HG03432 (cell line): ENCODE measurements at regions not wholly inside any gene's neighbourhood (a gene's known extent, or its start where the extent isn't known, plus 50 kb on each side); places are given as distances from the start of the nearest gene placed in this dataset.

Experiments
- ATAC-seq: cut with Tn5 transposase; IDR thresholded peaks from one replicate; pipeline ENCODE4 v1.9.1; 2021; ENCODE audit warnings: mild to moderate bottlenecking, moderate library complexity; ENCODE audit not compliant: unreplicated experiment

DNA sequence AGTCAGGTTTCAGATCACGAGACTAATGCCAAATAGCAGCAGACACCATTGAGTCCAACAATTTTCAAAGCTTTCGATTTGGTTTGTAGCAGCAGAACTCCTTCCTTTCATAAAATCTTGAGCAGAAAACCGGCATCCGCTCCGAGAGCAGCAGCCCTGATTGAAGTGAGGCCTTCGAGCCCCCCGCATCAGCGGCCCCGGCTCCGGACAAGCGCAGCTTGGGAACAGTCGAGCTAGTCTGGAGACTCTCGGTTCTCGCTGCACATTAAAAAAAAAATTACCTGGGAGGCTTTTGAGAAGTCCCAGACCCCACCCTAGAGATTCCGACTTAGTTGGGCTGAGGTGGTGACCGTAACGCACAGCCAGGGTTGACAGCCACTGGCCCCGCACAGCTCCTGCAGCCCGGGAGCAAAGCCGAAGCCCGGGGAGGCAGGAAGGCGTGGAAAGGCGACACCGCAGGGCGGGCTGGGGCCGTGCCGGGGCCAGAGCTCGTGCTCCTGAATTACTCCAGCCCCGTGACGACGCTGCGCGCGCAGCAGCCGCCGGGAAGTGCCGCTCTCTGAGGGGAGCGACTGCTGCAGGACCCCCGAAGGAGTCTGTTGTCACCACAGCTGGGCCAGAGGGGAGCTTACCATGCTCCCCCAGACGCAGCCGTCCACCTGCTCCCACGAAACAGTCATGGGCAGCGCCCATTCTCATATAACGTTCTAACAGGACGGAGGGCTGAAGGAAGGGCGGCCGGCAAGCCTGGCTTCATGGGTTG is 57.8 kb downstream of the SPATA19 start:
- no peak for ATAC-seq

- no peak for ATAC-seq
These were observed 59.4 kb downstream of the SPATA19 start for GRCh38 chr11:133785795-133786340.

DNA sequence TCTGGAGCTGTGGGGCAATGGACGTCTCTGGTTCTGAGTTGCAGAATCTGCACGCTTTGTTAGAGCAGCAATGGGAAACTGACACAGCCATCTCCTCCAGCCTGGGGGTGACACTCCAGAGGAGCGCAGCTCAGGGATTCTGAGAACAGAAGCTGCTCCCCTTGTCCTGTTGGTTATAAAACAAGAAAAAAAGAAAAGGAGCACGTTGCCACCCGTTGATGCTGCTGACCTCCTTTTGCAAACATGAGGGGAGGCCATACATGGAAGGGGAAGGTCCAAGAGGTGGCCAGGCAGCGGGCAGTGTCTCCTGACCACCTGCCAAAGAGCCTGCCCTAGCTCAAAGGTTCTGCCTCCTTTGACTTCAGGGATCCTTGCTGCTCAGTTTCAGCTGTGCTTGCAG is 61.0 kb downstream of the SPATA19 start:
- no peak for ATAC-seq

GRCh38 chr11:133782116-133782725 is 63.1 kb downstream of the SPATA19 start:
- ATAC-seq, result no peak

DNA sequence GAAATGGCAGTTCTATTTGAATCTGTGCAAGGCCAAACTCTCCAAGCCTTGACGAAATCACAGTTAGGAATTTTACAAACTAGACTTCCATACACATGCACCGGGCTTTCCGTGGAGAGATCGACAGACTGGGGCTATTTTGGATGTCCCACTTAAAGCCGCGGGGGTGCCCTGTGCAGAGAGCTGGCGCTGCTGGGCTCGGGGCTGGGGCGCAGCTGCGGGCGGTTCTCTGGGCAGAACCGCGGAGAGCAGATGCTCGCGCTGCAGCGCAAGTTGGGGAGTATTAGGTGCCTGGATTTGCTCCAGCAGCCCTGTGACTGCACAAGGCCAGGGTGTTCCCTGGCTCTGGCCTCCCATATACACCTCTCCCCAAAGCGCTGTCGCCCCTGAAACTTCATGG is 67.2 kb downstream of the SPATA19 start:
- no peak for ATAC-seq

- no peak for ATAC-seq
These were observed 68.5 kb downstream of the SPATA19 start for GRCh38 chr11:133776671-133777367.

DNA sequence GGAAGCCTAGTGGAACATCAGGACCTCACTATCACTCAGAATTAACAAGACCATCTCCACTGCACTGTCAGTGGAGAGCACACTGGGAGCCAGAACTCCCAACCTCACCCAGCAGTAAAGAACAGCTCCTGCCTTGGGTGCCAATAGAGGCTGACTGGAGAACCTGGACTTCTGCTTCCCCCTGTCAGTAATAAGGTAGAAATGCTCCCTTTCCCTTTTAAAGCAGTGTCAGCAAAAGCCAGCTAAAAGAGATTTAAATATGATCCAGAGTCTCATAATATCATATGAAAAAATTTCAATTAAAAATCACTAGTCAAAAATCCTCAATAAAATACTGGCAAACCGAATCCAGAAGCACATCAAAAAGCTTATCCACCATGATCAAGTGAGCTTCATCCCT is 82.8 kb downstream of the SPATA19 start:
- ATAC-seq, result no peak

DNA sequence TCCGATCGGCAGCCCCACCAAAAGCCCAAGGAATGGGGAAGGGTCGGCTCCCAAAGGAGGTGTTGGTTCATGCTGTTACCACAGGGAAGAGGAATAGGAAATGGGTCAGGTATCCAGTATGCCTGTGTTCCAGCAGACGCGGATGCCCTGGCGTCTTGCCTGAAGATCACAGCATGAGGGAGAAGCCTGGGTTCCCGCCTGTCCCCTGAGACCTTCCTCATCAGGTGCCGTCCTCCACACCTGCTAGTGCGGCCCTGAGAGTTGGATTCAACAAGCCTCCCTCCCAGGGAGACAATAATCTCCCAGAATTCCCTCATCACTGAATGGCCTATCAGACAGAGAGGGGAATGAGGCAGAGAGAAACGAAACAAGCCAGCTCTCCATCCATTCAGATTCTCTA is 92.2 kb downstream of the SPATA19 start:
- ATAC-seq, result no peak

GRCh38 chr11:133749841-133750240 is 95.5 kb downstream of the SPATA19 start:
- ATAC-seq, result no peak

- ATAC-seq, result no peak
These were observed 97.9 kb downstream of the SPATA19 start for GRCh38 chr11:133747409-133747808.

- no peak for ATAC-seq
These were observed 98.5 kb downstream of the SPATA19 start for GRCh38 chr11:133746663-133747306.

GRCh38 chr11:133745791-133746190 is 99.5 kb downstream of the SPATA19 start:
- ATAC-seq, result no peak

DNA sequence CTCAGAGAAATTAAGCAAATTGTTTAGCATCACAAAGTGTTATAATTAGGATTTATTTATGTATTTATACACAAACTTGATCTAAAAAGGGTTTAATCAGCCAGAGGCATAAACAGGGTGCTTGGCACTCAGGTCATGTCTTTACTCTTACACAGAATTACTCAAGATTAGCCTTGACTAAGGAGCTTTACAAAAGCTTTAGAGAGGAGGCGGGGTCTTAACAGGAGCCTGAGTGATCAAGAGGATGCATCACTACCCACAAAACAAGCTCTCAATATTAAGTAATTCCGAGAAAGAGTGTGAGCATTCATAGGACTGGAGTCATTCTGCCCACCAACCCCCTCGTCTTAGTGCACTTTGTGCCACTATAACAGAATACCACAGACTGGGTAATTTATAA is 103.0 kb downstream of the SPATA19 start:
- ATAC-seq, result no peak

- no peak for ATAC-seq
These were observed 104.3 kb downstream of the SPATA19 start for GRCh38 chr11:133740963-133741362.

- no peak for ATAC-seq
These were observed 105.8 kb downstream of the SPATA19 start for GRCh38 chr11:133739481-133739880.

- ATAC-seq, result no peak
These were observed 106.7 kb downstream of the SPATA19 start for GRCh38 chr11:133738624-133739023.

DNA sequence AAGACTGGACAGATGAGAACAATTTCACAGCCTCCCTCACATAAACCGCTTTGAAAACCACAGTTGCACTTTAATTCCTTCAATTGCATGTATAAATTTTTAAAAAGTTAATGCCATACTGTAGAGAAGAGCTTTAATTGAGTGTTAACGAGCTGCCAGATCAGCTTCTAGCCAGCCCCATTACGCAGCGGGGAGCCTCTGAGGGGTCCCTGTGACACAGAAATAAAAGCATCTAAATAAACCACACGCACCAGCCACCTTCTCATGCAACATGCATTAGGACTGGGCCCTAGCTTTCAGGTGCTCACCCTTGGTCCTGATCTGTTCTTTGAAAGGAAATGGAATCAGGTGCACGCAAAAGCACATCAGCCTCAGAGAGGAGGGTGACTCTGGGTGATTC is 111.7 kb downstream of the SPATA19 start:
- no peak for ATAC-seq

GRCh38 chr11:133732109-133732674 is 113.1 kb downstream of the SPATA19 start:
- ATAC-seq, result no peak

DNA sequence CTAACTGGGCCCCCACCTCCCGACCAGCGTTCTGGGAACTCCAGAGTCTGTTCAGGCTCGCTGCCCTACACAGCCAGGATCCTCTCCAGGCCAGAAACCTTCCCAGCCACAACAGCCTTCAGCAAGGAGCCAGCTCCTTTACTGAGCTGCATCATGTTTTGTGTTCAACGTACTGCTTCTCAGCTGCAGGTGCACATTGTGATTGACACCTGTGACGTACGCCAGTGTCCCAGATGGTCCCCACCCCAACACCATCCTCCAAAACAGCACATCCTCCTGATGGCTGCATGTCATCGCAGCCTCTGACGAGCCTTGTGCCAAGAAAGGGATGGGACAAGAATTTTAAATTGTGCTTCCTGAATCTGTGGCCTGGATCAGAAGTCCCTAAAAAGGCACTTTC is 117.5 kb downstream of the SPATA19 start:
- no peak for ATAC-seq

GRCh38 chr11:133726542-133726941 is 118.8 kb downstream of the SPATA19 start:
- no peak for ATAC-seq

- no peak for ATAC-seq
These were observed 121.2 kb downstream of the SPATA19 start for GRCh38 chr11:133724116-133724515.
